SK-N-SH treated with all-trans-retinoic acid at 6 μM for 48 hours (cell line): ENCODE measurements at regions not wholly inside any gene's neighbourhood (a gene's known extent, or its start where the extent isn't known, plus 50 kb on each side); places are given as distances from the start of the nearest gene placed in this dataset.

ENCODE experiments used
- ARNTL ChIP-seq: fragments of 450-650 bp; formaldehyde crosslinking; IDR thresholded peaks from 2 replicates; pipeline ENCODE4 v1.5.0; 2020; ENCODE audit warnings: low read depth, mild to moderate bottlenecking, moderate library complexity, borderline replicate concordance
- CSDC2 ChIP-seq: fragments of 250-450 bp; sonication (Bioruptor Pico); IDR thresholded peaks from 2 replicates; pipeline ENCODE4 v1.5.0; 2020; ENCODE audit warnings: mild to moderate bottlenecking, moderate library complexity
- PPARA ChIP-seq: fragments of 250-450 bp; sonication (Bioruptor Pico); IDR thresholded peaks from 2 replicates; pipeline ENCODE4 v1.5.0; 2020; ENCODE audit warnings: mild to moderate bottlenecking, borderline replicate concordance
- ZNF565 ChIP-seq: fragments of 450-650 bp; formaldehyde crosslinking; conservative IDR thresholded peaks from 2 replicates; pipeline ENCODE4 v1.5.0; 2020; ENCODE audit warnings: low read depth, mild to moderate bottlenecking, moderate library complexity
- TF ChIP-seq, protein P1 (sequence below): fragments of 250-450 bp; sonication (Bioruptor Pico); IDR thresholded peaks from 2 replicates; pipeline ENCODE4 v1.5.1; 2020; ENCODE audit warnings: low read depth, mild to moderate bottlenecking, moderate library complexity
- TF ChIP-seq, protein P2 (sequence below): fragments of 250-450 bp; sonication (Bioruptor Pico); IDR thresholded peaks from 2 replicates; pipeline ENCODE4 v1.8.0; 2020; ENCODE audit warnings: mild to moderate bottlenecking, moderate library complexity, borderline replicate concordance
- TF ChIP-seq, protein P3 (sequence below): fragments of 250-450 bp; sonication (Bioruptor Pico); IDR thresholded peaks from 2 replicates; pipeline ENCODE4 v1.8.0; 2021; ENCODE audit warnings: low read depth, mild to moderate bottlenecking, moderate library complexity, borderline replicate concordance

DNA sequence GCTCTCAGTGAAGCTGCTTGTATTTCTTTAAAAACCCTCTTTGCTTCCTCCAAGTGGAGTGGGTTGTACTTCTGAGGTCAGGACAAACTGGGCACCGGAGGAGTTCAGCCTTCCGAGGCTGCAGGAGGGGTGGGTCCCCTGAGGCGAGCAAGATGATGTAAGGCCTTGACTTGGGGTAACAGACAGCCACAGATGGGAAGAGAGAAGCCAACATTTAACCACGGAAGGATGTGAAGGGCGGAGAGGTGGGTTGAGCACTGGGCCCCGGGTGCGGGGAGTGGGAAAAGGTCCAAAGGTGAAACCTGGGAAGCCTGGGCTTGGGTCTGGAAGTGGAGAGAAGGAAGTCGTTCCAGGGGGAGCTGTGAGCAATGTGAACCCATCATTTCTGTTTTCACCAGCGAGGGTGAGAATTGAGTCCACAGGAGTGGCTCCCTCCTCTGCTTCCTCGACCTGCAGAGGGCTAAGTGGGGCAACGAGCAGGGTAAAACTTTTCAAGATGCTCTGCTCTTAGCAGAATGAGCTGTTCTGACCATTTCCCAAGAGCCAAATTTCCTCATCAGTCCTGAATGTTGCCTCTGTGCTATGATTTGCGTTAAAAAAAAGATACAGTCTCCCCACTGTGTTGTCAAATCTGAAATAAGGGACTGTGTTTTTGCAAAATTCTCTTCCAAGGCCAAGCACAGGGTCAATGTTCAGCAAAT is 137.7 kb upstream of the CRHR1 start:
- TF ChIP-seq, protein P1, sequence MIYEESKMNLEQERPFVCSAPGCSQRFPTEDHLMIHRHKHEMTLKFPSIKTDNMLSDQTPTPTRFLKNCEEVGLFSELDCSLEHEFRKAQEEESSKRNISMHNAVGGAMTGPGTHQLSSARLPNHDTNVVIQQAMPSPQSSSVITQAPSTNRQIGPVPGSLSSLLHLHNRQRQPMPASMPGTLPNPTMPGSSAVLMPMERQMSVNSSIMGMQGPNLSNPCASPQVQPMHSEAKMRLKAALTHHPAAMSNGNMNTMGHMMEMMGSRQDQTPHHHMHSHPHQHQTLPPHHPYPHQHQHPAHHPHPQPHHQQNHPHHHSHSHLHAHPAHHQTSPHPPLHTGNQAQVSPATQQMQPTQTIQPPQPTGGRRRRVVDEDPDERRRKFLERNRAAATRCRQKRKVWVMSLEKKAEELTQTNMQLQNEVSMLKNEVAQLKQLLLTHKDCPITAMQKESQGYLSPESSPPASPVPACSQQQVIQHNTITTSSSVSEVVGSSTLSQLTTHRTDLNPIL (CRISPR knock-in tag) = no peak
- no peak for TF ChIP-seq ARNTL
- TF ChIP-seq, protein P2, sequence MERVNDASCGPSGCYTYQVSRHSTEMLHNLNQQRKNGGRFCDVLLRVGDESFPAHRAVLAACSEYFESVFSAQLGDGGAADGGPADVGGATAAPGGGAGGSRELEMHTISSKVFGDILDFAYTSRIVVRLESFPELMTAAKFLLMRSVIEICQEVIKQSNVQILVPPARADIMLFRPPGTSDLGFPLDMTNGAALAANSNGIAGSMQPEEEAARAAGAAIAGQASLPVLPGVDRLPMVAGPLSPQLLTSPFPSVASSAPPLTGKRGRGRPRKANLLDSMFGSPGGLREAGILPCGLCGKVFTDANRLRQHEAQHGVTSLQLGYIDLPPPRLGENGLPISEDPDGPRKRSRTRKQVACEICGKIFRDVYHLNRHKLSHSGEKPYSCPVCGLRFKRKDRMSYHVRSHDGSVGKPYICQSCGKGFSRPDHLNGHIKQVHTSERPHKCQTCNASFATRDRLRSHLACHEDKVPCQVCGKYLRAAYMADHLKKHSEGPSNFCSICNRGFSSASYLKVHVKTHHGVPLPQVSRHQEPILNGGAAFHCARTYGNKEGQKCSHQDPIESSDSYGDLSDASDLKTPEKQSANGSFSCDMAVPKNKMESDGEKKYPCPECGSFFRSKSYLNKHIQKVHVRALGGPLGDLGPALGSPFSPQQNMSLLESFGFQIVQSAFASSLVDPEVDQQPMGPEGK (CRISPR knock-in tag) = no peak
- no peak for TF ChIP-seq CSDC2
- TF ChIP-seq, protein P3, sequence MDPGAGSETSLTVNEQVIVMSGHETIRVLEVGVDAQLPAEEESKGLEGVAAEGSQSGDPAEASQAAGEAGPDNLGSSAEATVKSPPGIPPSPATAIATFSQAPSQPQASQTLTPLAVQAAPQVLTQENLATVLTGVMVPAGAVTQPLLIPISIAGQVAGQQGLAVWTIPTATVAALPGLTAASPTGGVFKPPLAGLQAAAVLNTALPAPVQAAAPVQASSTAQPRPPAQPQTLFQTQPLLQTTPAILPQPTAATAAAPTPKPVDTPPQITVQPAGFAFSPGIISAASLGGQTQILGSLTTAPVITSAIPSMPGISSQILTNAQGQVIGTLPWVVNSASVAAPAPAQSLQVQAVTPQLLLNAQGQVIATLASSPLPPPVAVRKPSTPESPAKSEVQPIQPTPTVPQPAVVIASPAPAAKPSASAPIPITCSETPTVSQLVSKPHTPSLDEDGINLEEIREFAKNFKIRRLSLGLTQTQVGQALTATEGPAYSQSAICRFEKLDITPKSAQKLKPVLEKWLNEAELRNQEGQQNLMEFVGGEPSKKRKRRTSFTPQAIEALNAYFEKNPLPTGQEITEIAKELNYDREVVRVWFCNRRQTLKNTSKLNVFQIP (CRISPR knock-in tag) = no peak
- no peak for TF ChIP-seq PPARA
- TF ChIP-seq ZNF565 (CRISPR knock-in tag) = no peak
